SK-N-MC (cell line): ENCODE measurements at regions not wholly inside any gene's neighbourhood (a gene's known extent, or its start where the extent isn't known, plus 50 kb on each side); places are given as distances from the start of the nearest gene placed in this dataset.
"Not testable (repeated sequence)": the region's sequence is repeated elsewhere in the genome, so short reads cannot be mapped to it uniquely, and the experiment has no call there.

Experiments
- DNase-seq: peaks from one replicate; pipeline ENCODE4 v3.0.0-alpha.2; 2011; ENCODE audit warnings: low read depth, low spot score
- H3K27ac ChIP-seq: fragments of 200-600 bp; sonication (generic); 2 replicates; pipeline ENCODE4 v1.5.1; 2016; ENCODE audit warnings: mixed run types
- H3K36me3 ChIP-seq: fragments of 200-600 bp; sonication (generic); 2 replicates; pipeline ENCODE4 v1.6.1; 2017; ENCODE audit warnings: antibody characterized with exemption, low read length, mixed read lengths; ENCODE audit not compliant: insufficient read depth
- H3K4me3 ChIP-seq: fragments of 200-600 bp; sonication (generic); 2 replicates; pipeline ENCODE4 v1.5.1; 2016
- H3K9ac ChIP-seq: fragments of 200-600 bp; sonication (generic); 2 replicates; pipeline ENCODE4 v1.8.0; 2017; ENCODE audit warnings: mixed run types, mixed read lengths; ENCODE audit not compliant: insufficient read length
- H3K9me3 ChIP-seq: fragments of 200-600 bp; sonication (generic); 2 replicates; pipeline ENCODE4 v1.6.1; 2017; ENCODE audit warnings: low read depth, mild to moderate bottlenecking, antibody characterized with exemption, low read length, moderate library complexity, mixed read lengths
- EZH2 ChIP-seq: fragments of 200-600 bp; sonication (generic); IDR thresholded peaks from one replicate; pipeline ENCODE4 v1.6.1; 2017; ENCODE audit warnings: antibody characterized with exemption
- FOXP2 ChIP-seq: optimal IDR thresholded peaks from 2 replicates; pipeline ENCODE3; 2011; ENCODE audit warnings: mild to moderate bottlenecking, moderate library complexity; ENCODE audit not compliant: insufficient read depth; ENCODE audit errors: extremely low read length, control extremely low read depth
- POLR2AphosphoS5 ChIP-seq: IDR thresholded peaks from 2 replicates; pipeline ENCODE4 v1.6.1; 2012; ENCODE audit warnings: mild to moderate bottlenecking, low read depth, low read length, borderline replicate concordance

DNA sequence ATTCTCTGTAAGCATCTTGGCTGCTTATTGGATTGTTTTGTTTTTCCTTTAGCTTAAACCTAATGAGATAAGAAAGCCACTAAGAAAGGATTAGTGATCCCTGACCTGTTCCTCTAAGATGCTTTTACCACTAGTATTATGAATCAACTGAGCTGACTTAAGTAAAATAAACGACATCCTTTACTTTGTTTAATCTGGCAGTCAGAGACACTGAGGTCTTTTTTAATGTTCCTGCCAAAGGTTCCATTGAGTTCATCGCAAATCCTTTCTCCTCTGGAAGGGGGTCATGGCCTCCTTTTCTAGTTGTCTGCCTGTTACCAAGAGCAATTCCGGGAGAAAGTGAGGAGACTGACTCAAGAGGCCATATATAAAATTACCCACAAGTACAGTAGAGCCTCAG is 1038.3 kb upstream of the SLIT2 start:
- Histone ChIP-seq H3K36me3 (no peaks in the 10 kb centered on the region), H3K27ac (no peak overlapping the region), H3K9ac (no peak overlapping the region), H3K4me3 (no peak overlapping the region), H3K9me3 (no peaks in the 10 kb centered on the region)
- no peak for TF ChIP-seq EZH2
- no peak for TF ChIP-seq FOXP2
- TF ChIP-seq POLR2AphosphoS5: no peak
- DNase-seq: no peak

DNA sequence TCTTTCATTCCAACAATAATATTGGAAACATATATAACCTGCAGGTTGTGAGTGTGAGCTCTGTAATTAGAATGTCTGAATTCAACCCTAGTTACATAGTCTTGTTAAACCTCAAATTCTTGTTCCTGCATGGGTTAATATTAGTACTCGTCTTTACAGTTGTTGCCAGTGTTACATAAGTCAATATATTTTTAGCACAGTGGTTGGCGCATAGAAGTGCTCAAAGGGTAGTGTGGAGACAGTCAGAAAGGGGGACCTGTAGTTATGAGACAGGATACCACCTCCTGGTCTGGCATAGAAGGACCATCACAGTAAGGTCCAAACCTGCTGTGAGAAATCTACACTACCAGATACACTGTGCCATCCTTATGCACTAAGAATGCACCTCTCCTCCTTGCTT is 1045.9 kb upstream of the SLIT2 start:
- Histone ChIP-seq H3K9me3 (no peaks in the 10 kb centered on the region), H3K4me3 (no peak overlapping the region), H3K36me3 (no peaks in the 10 kb centered on the region), H3K27ac (no peak overlapping the region), H3K9ac (no peak overlapping the region)
- TF ChIP-seq EZH2 (no peak), FOXP2 (no peak), POLR2AphosphoS5 (no peak)
- no peak for DNase-seq

DNA sequence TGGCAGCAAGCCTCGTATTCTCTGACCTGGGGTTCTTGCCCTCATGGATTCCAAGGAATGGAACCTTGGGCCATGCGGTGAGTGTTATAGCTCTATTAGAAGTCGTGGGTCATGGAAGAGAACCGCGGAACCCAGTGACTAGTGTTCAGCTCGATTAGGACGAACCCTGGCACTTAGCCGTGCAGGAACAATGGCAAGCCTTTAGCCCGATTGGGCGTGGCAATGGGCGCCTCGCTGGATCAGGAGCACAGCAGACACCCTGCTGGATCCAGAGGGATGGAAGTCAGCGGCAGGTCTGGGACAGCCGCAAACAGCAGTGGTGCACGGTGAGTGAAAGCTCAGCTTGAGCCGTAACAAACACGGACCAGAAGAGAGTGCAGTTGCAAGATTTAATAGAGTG is 1053.9 kb upstream of the SLIT2 start:
- not testable (repeated sequence) for H3K27ac ChIP-seq, H3K9me3 ChIP-seq, H3K9ac ChIP-seq, H3K4me3 ChIP-seq, H3K36me3 ChIP-seq, DNase-seq

DNA sequence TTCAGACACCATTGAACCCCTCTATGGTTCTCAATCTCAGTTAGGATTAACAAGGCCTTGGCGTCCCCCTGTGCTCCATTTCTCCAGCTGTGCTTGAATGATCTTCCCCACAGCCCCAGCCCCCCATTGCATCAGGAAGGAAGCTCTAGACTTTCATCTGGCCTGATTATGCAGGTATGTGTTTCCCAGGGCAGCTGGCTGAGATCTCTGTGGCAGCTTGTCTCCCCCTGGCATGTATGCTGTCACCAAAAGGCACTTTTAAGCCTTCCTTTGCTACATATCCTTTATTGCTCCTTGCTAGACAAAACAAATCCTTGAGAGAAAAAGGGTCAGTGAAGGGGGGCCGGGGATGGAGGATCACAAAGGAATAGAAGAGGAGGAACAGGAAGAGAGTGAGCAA is 1056.0 kb upstream of the SLIT2 start:
- DNase-seq: no peak
- no peak for TF ChIP-seq FOXP2
- no peak for TF ChIP-seq POLR2AphosphoS5
- no peak for TF ChIP-seq EZH2
- Histone ChIP-seq H3K9me3 (no peaks in the 10 kb centered on the region), H3K4me3 (no peak overlapping the region), H3K36me3 (no peaks in the 10 kb centered on the region), H3K9ac (no peak overlapping the region), H3K27ac (no peak overlapping the region)

DNA sequence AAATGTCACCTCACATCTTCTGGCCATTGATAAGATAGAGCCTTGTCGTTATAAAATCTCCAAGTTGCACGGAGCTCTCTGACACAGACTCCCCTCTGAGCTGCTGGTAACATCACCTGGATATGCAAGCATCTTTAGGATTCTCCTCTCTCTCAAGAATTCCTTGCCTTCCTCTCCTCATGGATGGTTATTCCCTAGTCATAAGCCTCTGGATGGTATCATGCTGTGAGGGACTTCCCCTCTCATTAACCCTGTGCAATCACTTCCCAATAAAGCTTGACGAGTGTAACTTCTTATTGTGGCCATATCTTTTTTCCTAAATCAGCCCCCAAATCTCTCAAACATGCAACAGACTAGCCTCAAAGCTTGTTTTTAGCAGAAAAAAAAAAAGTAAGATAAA is 1057.0 kb upstream of the SLIT2 start:
- DNase-seq: no peak
- no peak overlapping the region for H3K4me3 ChIP-seq

DNA sequence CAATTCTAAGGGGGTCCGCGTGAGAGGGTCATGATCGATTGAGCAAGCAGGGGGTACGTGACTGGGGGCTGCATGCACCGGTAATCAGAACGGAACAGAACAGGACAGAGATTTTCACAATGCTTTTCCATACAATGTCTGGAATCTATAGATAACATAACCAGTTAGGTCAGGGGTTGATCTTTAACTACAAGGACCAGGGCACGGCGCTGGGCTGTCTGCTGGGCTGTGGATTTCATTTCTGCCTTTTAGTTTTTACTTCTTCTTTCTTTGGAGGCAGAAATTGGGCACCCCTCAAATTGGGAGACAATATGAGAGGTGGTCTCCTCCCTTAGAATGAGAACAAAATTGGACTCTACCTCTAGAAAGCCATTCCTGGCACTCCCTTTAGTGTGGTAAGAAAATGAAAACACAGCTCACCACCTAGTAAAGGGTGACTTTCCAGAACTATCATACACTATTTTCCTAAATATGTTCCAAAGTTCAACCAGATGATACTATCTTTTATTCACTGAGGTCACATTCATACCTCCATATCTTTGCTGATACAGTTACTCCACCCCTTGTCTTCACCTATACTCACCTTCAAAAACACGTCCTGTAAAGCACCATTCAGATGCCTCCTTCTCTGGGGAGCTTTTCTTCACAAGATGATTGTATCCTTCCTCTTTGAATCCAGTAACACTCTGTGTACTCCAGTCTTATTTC is 1058.3 kb upstream of the SLIT2 start:
- Histone ChIP-seq H3K36me3 (no peaks in the 10 kb centered on the region), H3K4me3 (no peak overlapping the region), H3K9me3 (no peaks in the 10 kb centered on the region), H3K9ac (no peak overlapping the region), H3K27ac (no peak overlapping the region)
- TF ChIP-seq EZH2 (no peak), POLR2AphosphoS5 (no peak), FOXP2 (no peak)
- no peak for DNase-seq

More for the DNA sequence above, 1057.0 kb upstream of the SLIT2 start:
- TF ChIP-seq POLR2AphosphoS5 (no peak), EZH2 (no peak), FOXP2 (no peak)
- Histone ChIP-seq H3K36me3 (no peaks in the 10 kb centered on the region), H3K27ac (no peak overlapping the region), H3K9me3 (no peaks in the 10 kb centered on the region), H3K9ac (no peak overlapping the region)

DNA sequence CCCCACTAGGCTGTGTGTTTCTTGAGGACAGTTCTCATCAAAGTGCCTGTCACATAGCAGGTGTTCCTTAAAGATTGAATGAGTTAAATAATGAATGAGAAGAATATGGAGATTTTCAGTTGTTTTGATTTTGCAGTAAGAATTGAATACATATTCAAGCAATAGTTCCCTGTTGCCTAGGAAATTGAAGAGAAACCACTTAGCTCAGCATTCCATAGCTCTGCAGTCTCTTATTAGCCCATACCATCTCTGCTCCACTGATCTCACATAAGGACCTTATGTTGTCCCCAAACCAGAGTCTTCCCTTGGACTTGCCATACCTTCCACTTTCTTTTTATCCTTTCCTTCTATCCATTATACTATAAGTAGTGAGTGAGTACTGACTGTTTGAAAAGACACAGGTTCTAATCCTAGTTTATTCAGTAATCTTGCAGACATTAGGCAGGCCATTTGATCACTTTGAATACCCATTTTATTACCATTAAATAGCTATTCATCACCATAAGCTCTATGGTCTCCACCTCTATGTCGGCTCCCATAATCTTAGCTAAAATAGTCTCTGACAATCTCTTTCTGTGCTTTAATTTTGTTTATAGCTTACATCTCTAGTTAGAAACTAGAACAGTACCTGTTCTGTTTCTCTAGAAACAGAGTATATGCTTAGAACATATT is 1059.6 kb upstream of the SLIT2 start:
- Histone ChIP-seq H3K36me3 (no peaks in the 10 kb centered on the region), H3K27ac (no peak overlapping the region), H3K4me3 (no peak overlapping the region), H3K9me3 (no peaks in the 10 kb centered on the region), H3K9ac (no peak overlapping the region)
- TF ChIP-seq EZH2 (no peak), FOXP2 (no peak), POLR2AphosphoS5 (no peak)
- DNase-seq: no peak

DNA sequence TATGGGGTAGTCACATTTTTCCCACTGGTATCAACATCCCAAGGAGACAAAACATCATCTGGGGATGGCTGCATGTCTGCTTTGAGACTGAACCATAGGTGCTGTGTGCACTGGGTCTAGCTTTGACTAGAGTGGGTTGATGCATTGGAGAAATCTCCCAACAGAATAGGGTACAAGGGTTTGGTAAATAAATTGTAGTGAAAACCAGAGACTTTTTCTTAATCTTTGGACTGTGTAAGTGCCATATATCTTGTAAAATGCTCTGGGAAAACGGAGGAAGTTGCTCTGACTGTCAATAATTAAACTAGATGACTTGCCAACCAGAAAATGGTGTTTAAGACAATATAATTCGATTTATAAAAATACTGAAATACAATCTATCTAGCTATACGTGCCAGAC is 1064.0 kb upstream of the SLIT2 start:
- Histone ChIP-seq H3K36me3 (no peaks in the 10 kb centered on the region), H3K9ac (no peak overlapping the region), H3K27ac (no peak overlapping the region), H3K9me3 (no peaks in the 10 kb centered on the region), H3K4me3 (no peak overlapping the region)
- TF ChIP-seq EZH2 (no peak), POLR2AphosphoS5 (no peak), FOXP2 (no peak)
- no peak for DNase-seq

DNA sequence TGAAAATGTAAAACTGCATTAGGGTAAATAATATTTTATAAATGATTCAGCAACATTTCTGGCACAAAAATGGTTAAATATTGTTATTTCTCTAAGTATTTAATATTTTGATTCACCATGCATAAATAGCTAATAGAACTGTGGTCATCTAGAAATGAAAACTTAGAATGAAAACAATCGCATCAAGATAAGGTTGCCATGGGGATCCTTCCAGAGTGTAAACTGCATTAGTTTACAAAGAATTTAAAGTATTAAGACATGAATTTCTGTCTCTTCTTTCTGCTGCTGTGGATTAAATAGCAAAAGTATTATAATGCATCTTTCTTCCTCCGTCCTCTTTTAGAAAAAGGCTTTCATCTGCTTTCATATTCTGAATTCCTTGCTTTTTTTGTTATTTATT is 1064.6 kb upstream of the SLIT2 start:
- no peak for DNase-seq
- Histone ChIP-seq H3K9me3 (no peaks in the 10 kb centered on the region), H3K27ac (no peak overlapping the region), H3K9ac (no peak overlapping the region), H3K4me3 (no peak overlapping the region), H3K36me3 (no peaks in the 10 kb centered on the region)
- no peak for TF ChIP-seq EZH2
- TF ChIP-seq POLR2AphosphoS5: no peak
- TF ChIP-seq FOXP2: no peak

DNA sequence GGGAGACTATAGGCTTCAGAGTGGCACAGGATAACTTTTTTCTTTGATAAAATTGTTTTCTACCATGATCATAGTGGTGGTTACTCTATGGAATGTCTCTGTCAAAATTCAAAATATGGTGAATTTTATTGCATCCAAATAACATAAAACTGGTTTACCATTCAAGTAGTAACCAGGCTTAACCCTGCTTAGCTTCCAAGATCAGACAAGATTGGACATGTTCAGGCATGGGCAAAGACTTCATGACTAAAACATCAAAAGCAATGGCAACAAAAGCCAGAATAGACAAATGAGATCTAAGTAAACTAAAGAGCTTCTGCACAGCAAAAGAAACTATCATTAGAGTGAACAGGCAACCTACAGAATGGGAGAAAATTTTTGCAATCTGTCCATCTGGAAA is 1070.1 kb upstream of the SLIT2 start:
- not testable (repeated sequence) for H3K4me3 ChIP-seq, H3K27ac ChIP-seq, H3K36me3 ChIP-seq

More for the DNA sequence above, 1070.1 kb upstream of the SLIT2 start:
- H3K9ac ChIP-seq, DNase-seq, H3K9me3 ChIP-seq: not testable (repeated sequence)
